Amygdala (tissue), 56 donors: ENCODE measurements at regions not wholly inside any gene's neighbourhood (a gene's known extent, or its start where the extent isn't known, plus 50 kb on each side); places are given as distances from the start of the nearest gene placed in this dataset.

Source experiments
- DNase-seq, 56 donors: peaks; one replicate each; lab custom pipeline; 2025; lab: John Stamatoyannopoulos, UW

DNA sequence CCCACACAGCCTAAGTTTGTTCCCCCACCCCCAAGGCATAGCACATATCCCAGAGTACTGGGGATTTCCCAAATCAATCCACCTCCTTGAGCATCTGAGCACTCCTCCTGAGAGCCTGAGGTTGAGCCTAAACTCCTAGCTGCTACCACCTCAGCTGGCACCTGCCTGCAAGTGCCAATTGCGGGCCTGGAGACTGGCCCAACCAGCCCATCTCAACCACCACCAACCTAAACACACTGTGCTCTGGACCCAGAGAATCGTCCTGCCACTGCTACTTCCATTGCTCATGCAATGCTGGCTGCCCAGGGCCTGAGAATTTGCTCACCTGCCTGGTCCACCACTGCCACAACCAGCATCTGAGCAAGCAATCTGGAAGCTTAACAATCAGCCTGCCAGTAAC, 177.1 kb downstream of the FGF13 start:
- DNase-seq, result no peak

- peak in 16 of 56 donors; percentile 0 to 13 (median 0) for DNase-seq
These were observed 192.2 kb downstream of the FGF13 start for GRCh38 chrX:138519296-138519695.

DNA sequence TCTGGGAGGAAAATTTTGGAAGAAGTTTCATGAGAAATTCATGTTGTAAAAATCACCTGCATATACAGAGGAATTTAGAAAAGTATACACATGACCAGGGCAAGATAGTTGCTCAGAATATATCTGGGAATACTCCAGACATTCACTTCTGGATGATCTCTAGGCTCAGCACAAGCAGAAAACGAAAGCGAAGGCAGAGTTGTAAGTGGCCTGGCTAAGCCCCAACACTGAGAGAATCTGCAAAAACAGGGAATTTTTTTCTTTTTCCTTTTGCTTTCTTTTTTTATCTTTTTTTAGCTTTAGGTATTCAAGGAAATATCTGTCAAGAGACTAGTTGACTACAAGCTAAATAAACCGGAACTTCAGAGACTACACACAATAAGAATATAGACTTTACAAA, 207.2 kb downstream of the FGF13 start:
- no peak for DNase-seq

GRCh38 chrX:138492371-138492770, 219.1 kb downstream of the FGF13 start:
- no peak for DNase-seq

DNA sequence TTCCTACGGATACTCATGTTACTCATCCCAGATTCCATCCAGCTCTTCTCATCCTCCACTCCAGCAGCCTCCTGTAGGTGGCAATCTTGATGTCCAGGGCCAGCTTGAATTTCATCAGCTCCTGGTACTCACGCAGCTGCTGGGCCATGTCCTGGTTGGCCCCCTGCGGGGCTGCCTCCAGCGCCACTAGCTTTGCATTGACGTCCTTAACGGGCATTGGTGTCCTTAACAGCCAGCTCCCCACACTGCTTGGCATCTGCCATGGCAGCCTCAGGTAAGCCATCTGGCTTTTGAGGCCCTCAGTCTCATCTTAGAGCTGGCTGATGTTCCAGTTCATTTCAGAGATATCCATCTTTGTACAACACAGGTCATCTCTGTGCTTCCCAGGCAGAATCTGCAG, 223.7 kb downstream of the FGF13 start:
- DNase-seq, result no peak

- no peak for DNase-seq
These were observed 225.8 kb downstream of the FGF13 start for GRCh38 chrX:138485767-138486166.

GRCh38 chrX:138485224-138485623, 226.3 kb downstream of the FGF13 start:
- no peak for DNase-seq

GRCh38 chrX:138484451-138484850, 227.1 kb downstream of the FGF13 start:
- no peak for DNase-seq

- DNase-seq, result no peak
These were observed 229.9 kb downstream of the FGF13 start for GRCh38 chrX:138481649-138482048.

DNA sequence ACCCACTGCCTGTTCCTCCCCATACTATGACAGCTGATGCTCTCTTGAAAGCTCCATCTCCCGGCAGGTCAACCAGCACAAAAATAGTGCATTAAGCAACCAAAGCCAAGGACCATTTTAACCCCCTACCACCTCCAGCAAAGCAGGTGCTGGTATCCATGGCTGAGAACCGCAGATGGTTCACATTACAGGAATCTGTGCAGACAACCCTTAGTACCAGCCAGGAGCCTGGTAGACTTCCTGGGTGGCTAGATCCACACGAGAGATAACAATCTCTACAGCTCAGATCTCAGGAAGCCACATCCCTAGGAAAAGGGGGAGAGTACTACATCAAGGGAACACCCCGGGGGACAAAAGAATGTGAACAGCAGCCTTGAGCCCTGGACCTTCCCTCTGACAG, 248.0 kb downstream of the FGF13 start:
- no peak for DNase-seq
